ENCODE measurements at regions not wholly inside any gene's neighbourhood (a gene's known extent, or its start where the extent isn't known, plus 50 kb on each side); places are given as distances from the start of the nearest gene placed in this dataset.

- Histone ChIP-seq H3K27me3 (ENCODE audit: insufficient read depth in 3 of 3, low read length in 2 of 3) (peaks cover 0 to 2% (median 0%) of the 10 kb centered on the region in 3 donors), H3K36me3 (ENCODE audit: insufficient read depth in 1 of 2, low read depth in 1 of 2) (no peaks in the 10 kb centered on the region), H3K4me1 (no peaks in the 10 kb centered on the region), H3K27ac (no peak overlapping the region), H3K4me3 (no peak overlapping the region), H3K9me3 (no peaks in the 10 kb centered on the region)
- TF ChIP-seq, protein P1, sequence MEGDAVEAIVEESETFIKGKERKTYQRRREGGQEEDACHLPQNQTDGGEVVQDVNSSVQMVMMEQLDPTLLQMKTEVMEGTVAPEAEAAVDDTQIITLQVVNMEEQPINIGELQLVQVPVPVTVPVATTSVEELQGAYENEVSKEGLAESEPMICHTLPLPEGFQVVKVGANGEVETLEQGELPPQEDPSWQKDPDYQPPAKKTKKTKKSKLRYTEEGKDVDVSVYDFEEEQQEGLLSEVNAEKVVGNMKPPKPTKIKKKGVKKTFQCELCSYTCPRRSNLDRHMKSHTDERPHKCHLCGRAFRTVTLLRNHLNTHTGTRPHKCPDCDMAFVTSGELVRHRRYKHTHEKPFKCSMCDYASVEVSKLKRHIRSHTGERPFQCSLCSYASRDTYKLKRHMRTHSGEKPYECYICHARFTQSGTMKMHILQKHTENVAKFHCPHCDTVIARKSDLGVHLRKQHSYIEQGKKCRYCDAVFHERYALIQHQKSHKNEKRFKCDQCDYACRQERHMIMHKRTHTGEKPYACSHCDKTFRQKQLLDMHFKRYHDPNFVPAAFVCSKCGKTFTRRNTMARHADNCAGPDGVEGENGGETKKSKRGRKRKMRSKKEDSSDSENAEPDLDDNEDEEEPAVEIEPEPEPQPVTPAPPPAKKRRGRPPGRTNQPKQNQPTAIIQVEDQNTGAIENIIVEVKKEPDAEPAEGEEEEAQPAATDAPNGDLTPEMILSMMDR (IDR thresholded peaks at IDR 0.05), result no peak
- 77 to 85% (median 80%) methylated on average over 11 of the region's 11 CpGs for WGBS, 3 donors
- intact Hi-C loops (cut with DNase I), result no loop called here
- ATAC-seq, result no peak
- DNase-seq, result no peak
These were observed 78.8 kb upstream of the ALKAL2 start for GRCh38 chr2:366706-367105.

DNA sequence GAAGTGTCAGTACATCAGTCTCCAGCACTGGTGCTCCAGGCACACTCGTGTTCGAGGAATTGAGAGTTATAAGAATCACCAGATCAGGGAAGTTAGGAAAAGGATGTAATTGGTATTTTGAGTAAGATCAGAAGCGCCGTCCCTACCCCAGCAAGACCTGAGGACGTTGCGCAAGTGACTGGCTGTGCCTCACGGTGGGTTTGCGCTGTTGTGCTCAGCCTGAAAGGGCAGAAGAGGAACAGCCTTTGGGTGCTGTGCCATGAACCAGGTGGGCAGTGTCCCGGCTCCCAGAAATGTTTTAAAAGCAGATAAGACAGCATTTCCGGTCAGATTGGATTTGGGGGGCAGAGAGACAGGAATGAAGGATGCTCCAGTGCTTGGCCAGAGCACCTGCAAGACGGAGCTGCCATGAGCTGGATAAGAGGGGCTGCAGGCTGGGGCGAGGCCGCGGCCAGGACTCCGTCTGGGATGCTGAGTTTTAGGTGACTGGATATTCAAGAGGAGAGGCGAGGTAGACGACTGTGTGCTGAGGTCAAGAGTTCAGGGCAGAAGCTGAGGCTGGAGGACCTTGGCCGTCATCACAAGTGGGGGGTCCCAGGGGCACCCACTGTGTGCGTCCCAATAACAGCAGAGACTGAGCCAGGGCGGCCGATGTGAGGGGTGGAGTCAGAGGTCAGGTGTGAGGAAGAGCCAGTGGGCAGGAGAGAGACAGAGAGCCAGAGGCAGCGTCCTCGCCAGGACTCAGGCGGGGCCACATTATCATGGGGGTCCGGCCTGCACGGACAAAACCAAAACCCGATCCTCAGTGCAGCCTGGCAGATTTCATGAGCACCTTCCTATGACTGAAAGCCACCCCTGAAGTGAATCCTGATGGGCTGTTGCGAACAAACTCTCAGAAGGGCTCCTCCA is 77.7 kb upstream of the ALKAL2 start:
- no peak for ATAC-seq
- intact Hi-C loops (cut with DNase I), result no loop called here
- WGBS, 3 donors, result 85 to 90% (median 86%) methylated on average over 27 to 28 of the region's 28 CpGs
- Histone ChIP-seq H3K27ac (no peak overlapping the region), H3K27me3 (ENCODE audit: insufficient read depth in 3 of 3, low read length in 2 of 3) (peaks cover 0 to 2% (median 0%) of the 10 kb centered on the region in 3 donors), H3K36me3 (ENCODE audit: insufficient read depth in 1 of 2, low read depth in 1 of 2) (no peaks in the 10 kb centered on the region), H3K4me3 (no peak overlapping the region), H3K4me1 (no peaks in the 10 kb centered on the region), H3K9me3 (no peaks in the 10 kb centered on the region)
- no peak for DNase-seq
- TF ChIP-seq, protein P1 (IDR thresholded peaks at IDR 0.05), result no peak

GRCh38 chr2:363824-364470 is 76.1 kb upstream of the ALKAL2 start:
- Histone ChIP-seq H3K4me3 (no peak overlapping the region), H3K36me3 (ENCODE audit: insufficient read depth in 1 of 2, low read depth in 1 of 2) (no peaks in the 10 kb centered on the region), H3K27ac (no peak overlapping the region), H3K9me3 (no peaks in the 10 kb centered on the region), H3K27me3 (ENCODE audit: insufficient read depth in 3 of 3, low read length in 2 of 3) (peaks cover 0 to 2% (median 0%) of the 10 kb centered on the region in 3 donors), H3K4me1 (no peaks in the 10 kb centered on the region)
- no peak for ATAC-seq
- no peak for DNase-seq
- TF ChIP-seq, protein P1 (IDR thresholded peaks at IDR 0.05), result no peak
- intact Hi-C loops (cut with DNase I), result no loop called here
- 89 to 91% (median 91%) methylated on average over 24 of the region's 24 CpGs for WGBS, 3 donors

- 65 to 76% (median 66%) methylated on average over 5 of the region's 5 CpGs for WGBS, 3 donors
These were observed 75.0 kb upstream of the ALKAL2 start for GRCh38 chr2:362924-363323.

More at GRCh38 chr2:362924-363323, 75.0 kb upstream of the ALKAL2 start:
- Histone ChIP-seq H3K36me3 (ENCODE audit: insufficient read depth in 1 of 2, low read depth in 1 of 2) (no peaks in the 10 kb centered on the region), H3K4me1 (no peaks in the 10 kb centered on the region), H3K27me3 (ENCODE audit: insufficient read depth in 3 of 3, low read length in 2 of 3) (peaks cover 0 to 2% (median 0%) of the 10 kb centered on the region in 3 donors), H3K9me3 (no peaks in the 10 kb centered on the region), H3K27ac (no peak overlapping the region), H3K4me3 (no peak overlapping the region)
- intact Hi-C loops (cut with DNase I), result no loop called here
- TF ChIP-seq, protein P1 (IDR thresholded peaks at IDR 0.05), result no peak
- DNase-seq (no peak), ATAC-seq (no peak)
